ENCODE measurements at regions not wholly inside any gene's neighbourhood (a gene's known extent, or its start where the extent isn't known, plus 50 kb on each side); places are given as distances from the start of the nearest gene placed in this dataset.

GRCh38 chr1:29754573-29755375 lies 518.5 kb downstream of the PTPRU start:
- TF ChIP-seq REST (IDR thresholded peaks at IDR 0.05; ENCODE audit: insufficient read depth in 1 of 2, low read depth in 2 of 2, low read length in 2 of 2), result no peak
- no peak for TF ChIP-seq POLR2AphosphoS5 (IDR thresholded peaks at IDR 0.05; ENCODE audit: low read depth, low read length)
- TF ChIP-seq TAF1 (IDR thresholded peaks at IDR 0.05; ENCODE audit: borderline replicate concordance, insufficient read depth, low read length), result no peak
- no peak for TF ChIP-seq FOXP2 (optimal IDR thresholded peaks at IDR 0.05; ENCODE audit: borderline replicate concordance, extremely low read depth, extremely low read length, insufficient read depth)

Measured in PFSK-1 (cell line).